GM04503 (cell line): ENCODE measurements at regions not wholly inside any gene's neighbourhood (a gene's known extent, or its start where the extent isn't known, plus 50 kb on each side); places are given as distances from the start of the nearest gene placed in this dataset.

Source experiments
- DNase-seq: peaks from one replicate; pipeline ENCODE4 v3.0.0-alpha.2; 2012; ENCODE audit warnings: low read depth

DNA sequence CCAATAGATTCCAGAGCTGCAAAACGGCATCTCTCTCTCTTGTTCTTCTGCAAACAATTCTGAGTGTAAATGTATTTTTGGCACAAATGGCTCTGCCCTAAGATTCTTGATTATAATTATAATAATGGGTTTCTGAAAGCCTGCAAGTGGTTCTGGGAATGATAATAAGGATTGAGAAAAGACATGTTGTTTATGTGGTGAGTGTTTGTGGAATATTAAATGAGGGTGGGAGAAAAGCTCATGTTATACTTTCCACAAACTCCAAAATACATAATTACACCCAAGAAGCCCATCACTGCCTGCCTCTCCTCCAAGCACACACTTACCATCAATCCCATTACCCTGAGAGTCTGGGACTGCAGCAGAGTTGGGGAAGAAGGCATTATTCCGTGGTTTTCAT, 460.0 kb upstream of the BRINP1 start:
- no peak for DNase-seq

DNA sequence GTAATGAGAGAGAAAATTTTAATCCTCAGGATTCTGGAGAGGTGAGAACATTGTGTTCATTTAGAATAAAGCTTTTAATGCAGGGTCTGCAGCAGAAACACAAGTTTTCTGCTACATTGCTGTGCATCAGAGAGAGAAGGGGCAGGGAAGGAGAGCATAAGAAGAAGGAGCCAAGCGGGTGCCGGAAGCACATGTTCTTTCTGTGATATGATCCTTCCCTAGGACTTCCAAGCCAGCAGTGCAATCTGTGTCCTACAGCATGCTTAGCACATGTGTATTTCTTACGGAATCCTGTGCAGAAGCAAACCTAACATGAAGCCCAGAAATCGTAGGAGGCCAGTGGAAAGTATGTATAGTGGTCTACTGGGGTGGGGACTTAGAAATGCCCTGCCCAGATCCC, 458.3 kb upstream of the BRINP1 start:
- no peak for DNase-seq

DNA sequence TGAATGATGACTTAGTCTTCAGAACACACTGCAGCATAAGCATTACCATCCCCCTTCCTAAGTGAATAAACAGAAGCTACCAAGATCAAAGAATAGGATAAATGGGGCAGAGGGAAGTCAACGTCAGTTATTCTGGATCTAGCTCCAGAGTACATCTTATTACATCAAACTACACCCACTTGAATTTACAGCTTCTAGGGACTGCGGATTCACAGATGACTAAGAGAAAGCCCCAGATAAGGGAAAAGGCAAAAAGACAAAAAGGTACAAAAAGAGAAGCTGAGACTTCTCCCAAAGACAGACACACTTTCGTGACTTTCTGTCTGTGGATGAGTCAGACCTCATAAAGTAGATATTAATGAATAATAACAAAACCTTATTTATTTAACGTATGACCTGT, 457.9 kb upstream of the BRINP1 start:
- no peak for DNase-seq

DNA sequence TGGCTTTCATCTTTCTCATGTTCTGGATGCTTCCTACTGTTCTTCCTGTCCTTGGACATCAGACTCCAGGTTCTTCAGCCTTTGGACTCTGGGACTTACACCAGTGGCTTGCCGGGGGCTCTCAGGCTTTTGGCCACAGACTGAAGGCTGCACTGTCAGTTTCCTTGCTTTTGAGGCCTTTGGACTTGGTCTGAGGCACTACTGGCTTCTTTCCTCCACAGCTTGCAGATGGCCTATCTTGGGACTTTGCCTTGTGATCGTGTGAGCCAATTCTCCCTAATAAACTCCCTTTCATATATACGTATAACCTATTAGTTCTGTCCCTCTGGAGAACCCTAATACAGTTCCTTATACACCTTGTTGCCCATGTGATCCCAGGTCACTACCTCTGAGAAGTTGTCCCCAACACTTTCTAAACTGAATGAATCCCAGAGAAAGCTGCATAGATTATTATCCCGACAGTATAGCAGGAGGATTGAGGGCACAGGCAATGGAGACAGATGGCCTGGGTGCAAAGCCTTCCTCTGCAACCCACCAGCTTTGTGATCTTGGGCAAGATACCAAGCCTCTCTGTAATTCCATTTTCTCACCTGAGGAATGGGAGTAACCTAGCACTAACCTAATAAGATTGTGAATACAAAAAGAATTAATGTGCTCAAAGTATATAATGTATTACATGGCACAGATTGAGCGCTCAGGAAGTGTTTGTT, 449.6 kb upstream of the BRINP1 start:
- DNase-seq = no peak

DNA sequence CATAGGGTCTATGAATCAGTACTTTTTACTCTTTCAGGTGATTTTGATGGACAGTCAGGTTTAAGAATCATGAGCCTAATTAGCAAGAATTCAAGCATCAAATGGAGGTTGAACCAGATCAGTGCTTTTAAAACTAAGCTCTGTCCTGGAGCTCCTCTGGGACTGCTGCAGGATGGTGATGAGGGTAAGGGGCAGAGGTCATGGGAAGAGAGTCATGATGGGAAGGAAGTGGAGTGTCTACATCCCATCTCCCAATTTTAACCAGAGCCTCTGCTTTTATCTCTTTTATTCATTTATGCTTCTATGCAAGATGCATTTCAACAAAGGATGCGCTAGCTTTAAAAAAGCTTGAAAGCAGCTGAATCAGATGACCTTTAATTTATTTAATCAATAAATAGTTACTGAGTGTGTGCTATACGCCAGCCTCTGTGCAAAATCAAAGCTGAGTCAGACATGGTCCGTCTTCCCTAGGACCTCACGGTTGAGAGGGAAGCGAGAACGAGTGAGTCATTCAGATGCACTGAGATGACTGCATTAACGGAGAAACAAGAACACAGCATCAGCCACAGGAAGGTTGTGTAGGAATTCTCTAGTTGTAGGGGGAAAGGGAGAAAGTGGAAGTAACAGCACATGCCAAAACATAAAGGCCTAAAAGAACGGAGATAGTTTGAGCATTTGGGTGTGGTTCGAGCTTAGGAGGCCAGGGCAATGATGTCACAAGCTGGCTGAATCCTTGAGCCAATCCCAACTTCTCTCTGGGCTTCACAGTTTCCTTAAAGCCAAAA, 441.6 kb upstream of the BRINP1 start:
- peak; percentile 73 for DNase-seq

DNA sequence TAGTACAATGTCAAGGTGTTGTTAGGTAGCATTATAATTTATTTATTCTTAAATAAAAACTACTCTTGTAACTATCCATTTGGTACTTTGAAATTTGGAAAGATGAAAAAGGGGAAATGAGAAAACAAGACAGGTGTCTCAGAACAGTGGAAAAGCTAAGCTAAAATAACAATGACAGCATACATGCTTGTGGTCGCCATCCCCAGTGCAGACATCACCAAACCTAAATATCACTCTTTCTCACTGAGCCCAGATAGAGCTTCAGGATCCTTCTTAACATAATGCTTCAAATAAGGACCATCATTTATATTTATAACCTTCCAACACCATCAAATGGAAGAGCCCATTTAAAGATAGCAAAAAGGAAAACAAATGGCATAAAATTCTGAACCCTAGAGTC, 434.4 kb upstream of the BRINP1 start:
- DNase-seq = no peak

DNA sequence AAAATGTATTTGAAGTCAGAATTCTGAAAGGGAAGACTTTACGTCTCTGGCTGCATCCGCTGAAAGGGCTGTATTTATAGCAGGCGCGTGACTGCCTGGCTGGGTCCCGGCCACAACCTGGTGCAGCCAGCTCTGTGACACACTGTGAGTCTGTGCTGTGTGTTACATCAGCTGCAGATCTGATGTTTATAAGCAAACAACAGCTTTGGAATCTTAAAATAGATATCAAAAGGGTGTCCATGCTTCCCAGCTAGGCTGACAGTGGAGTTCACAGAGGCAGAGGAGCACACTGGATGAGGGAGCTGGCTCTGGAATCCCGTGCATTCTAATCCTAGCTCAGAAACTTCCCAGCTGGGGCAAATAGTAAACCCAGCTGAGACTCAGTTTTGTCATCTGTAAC, 433.4 kb upstream of the BRINP1 start:
- DNase-seq = peak; percentile 31

DNA sequence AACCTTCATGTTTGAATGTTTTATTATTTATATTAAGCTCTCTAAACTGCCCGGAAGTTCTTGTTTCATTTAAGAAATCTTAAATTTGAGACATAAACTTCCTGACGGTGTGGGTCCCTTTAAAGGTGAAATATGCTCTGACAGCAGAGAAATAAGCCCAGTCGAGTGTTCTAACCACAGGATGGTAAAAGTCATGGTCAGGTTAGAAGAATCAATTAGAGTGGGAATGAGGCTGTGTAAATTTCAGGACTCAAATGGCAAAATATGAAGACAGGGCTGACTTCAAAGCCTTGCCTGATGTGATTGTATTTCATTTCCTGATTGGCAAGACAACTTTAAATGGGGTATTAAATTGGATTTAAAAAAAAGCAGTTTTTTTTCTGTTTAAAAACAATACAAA, 432.9 kb upstream of the BRINP1 start:
- no peak for DNase-seq

DNA sequence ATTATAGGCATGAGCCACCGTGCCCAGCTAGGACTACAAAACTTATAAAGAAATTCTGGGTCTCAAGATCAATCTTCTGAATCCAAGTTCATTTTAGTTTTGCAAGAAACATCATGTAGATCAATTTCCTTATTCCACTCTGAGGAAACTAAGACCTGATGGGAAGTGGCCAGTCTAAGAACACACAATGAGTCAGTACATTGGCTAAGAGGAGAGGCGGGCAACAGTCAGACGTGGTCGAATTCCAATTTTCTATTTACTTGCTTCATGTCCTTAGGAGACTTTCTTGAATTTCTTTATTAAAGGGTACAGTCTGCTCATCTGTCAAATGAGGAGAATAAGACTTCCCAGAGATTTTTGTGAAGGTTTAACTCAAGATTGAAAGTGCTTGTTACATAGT, 432.1 kb upstream of the BRINP1 start:
- peak; percentile 19 for DNase-seq

DNA sequence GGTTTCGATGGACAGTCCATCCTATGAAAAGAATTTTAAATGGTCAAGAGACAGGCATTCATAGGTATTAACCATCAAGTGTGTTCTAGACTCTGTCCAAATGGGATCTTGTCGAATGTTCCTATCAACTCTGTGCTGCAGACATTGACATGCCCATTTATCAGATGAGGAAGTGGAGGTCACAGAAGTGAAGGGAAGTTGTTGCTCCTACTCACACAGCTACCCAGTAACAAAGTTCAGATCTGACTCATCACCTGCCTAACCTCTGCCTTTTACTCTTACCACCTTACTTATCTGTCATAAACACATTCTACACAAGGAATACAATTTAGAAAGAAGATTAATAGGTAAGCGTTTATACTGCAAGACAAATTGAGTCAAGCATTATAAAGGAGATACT, 426.2 kb upstream of the BRINP1 start:
- no peak for DNase-seq

DNA sequence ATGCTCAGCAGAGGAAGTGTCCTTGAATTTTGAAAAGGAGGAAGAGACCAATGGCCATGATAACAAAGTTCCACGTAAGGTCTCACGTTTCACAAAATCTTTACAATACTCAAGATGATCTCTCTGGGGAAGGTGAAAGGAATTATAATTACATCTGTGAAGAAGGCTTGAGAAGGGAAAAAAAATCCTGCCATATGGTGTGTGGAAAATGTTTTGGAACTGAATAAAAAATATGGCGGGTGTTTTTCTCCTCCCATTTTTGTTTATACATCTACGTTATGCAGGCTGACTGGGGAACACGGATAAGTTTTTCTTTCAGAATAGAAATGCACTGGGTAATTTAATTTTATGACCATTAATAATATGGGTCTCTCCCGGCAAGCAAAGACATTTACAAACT, 425.6 kb upstream of the BRINP1 start:
- no peak for DNase-seq

DNA sequence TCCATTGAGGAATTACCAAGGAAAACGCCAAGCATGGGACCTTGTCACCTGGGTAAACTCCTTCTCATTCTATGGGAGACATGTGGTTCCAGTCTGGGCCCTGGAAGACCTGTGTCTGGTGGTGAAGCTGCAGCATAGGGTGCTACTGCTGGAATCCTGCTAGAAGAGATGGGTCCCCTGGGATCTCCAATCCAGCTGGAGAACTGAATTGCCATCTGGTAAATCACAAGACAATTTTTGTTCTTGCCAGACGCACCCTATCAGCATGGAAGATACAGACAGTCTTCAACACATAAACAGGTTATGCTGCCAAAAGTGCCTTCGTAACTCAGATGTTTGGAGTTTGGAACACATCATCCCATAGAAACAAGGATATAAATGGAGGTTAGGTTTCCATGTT, 424.0 kb upstream of the BRINP1 start:
- DNase-seq = no peak

DNA sequence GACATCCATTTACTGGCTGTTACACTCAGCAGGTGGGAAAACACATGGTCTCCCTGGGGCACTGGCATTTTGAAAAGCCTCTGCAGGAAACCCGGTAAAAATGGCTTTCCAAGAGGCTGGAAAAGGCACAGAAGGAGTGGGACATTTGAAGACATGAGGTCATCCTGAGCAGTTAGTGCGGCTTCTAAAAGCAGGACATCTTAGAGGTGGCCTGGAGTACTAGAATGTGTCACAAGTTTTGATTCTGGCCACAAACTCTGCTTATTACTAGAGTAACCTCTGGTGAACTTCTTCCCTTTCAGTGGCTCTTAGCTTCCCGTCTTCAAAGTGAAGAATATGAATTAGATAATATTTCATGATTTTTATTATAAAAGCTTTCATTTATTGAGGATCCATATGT, 423.0 kb upstream of the BRINP1 start:
- no peak for DNase-seq

DNA sequence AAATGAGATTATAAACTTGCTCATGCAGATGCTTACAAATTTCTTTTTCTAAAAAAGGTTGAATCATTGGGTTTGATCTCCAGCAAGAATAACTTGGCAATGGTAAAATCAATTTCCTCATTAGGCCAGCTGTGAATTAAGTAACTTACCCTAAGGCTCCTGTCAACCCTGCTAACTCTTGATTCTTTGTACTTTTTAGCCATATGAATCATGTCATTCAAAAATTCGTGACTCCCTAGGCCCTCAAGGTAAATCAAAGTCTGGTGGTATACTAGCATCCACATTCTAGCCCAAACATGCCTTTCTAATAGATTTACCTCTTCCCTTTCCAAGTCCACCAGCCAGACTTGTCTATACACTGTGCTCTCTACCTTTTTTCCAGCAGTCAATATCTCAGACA, 420.8 kb upstream of the BRINP1 start:
- DNase-seq = no peak

DNA sequence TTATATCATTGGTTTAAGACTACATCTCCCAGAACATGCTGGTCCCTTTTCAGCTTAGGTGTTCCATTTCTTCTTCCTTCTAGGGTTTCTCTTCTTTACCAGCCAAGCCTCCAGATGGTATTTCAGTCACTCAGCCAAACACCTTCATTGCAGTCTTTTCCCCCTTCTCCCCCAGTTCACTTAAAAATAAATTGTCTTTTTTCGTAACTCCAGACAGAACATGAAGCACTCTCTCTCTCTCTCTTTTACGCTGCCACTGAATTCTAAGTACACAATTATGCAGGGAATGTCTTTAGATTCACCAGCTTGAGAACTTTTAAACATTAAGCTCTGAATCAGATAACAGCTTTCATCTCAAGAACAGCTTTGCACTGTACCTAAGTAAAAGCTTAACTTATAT, 419.7 kb upstream of the BRINP1 start:
- DNase-seq = no peak

DNA sequence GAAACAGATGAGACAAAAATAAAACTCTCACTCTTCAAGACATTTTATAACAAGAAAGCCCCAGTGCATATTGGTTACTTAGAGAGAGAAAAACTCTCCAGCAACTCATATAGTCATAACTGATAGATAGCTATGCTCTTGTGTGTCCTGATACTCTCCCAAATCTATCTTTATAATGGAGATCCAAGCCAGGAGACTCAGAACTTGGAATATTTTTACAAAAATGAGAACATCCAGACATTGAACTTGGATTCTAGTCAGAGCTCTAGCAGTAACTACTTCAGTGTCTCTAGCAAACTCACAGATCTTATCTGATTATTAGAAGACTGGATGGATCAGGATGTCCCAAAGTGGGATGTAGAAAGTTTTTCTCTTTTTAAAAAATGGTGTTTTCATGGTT, 412.7 kb upstream of the BRINP1 start:
- no peak for DNase-seq

DNA sequence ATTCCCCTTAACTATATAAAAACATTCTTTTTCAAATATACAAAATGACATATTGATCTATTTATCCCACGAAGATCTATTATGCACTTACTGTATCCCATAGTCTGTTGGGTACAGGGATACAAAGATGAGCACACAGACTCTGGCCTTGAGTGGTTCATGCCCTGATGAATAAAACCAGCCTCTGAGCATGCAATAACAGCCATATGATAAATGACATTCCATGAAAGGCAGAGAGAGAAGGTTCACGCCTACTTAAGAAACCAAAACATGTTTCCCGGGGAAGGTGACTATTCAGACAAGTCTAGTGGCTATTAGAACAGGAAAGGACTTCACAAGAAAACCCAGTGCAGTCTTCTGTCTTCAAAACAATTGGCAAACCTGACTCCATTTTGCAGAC, 406.2 kb upstream of the BRINP1 start:
- no peak for DNase-seq

DNA sequence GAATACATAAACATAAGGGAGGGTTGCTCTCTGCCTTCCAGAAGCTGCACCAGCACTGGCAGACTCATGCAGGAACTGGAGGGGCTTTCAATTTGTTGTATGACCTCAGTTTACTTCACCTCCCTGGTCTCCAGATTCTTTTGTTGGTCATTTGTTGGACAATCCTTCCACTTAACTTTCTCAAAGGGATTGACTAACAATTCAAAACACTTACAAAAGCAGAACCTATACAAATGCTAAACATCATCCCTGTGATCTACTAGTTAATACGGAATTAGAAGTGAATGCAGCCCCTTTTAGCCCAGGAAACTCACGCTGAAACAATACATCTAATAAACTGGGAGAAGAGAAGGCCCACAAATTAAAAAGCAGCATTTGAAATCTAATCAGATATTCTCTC, 404.6 kb upstream of the BRINP1 start:
- no peak for DNase-seq

DNA sequence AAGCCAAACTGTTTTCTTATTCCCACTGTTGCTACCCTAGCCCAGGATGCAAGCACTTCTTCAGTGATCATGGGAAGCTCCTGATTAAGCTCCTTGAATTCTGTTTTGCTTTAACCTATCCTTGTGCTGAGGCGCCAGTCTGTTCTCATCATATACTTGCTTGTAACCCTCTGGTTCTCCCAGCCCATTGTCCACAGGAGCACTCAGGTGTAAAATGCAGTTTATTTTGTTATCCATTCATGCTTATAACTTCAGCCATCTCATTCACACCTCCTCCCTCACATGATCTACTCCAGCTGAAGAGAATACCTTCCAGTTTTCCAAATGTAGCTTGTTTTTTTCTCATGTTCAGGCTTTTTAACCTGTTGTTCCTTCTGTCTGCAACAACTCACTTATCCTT, 402.1 kb upstream of the BRINP1 start:
- no peak for DNase-seq

DNA sequence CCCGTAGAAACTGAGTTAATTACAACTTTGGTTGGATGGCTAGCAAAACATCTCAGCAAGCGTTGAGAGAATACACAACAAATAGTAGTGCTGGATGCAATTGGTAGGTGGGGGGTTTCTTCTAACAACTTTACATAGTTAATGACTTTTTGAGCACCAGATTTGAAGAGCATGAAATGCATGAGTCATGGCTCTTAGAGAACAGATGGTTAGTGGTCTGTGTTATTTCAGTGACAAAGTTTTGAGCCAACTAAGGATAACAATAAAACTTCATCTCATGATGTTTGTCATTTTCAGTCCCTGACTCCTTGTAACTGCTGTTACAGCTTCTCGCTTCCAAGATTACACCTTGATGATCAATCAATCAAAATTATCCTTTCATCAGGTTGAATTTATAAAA, 399.0 kb upstream of the BRINP1 start:
- no peak for DNase-seq

DNA sequence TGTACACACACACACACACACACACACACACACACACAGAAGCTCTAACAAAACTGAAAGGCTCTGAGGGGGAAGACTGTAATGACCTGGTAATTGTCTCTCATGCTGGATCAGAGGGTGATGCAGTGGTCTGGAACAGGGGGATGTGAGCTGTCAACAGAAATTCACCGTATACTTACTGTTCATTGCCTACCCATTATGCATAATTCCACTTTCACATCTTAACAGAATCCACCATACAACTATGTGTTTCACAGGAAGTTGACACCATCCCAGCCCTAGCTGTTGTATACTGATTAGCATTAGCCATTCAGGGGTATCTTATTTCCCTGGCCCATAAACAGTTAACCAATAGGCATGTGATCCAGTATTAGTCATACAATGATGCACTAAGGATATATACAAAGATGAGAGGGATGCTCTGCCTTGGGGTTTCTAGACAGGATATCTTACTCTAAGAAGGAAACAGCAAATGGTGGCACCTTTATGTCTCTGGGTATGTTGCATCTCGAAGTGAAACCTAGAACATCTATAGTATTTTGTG, 396.5 kb upstream of the BRINP1 start:
- DNase-seq = no peak

DNA sequence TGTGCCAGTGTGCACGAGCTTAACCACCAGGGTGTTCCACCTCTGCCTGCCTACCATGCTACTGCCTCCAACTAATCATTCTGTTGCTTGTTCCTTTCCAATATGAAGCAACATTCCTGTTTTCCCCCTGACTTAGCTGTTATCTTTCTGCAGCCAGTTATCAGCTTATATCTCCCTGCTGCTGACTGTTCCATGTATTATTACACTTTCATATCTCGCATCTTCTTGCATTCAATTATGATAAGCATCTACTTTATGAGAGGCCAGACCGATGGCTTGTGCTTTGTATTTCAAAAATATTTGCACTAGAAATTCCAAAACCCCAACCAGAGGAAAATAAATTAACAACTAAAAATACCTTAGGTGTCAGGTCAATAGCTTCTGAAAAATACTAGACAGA, 394.0 kb upstream of the BRINP1 start:
- DNase-seq = no peak

DNA sequence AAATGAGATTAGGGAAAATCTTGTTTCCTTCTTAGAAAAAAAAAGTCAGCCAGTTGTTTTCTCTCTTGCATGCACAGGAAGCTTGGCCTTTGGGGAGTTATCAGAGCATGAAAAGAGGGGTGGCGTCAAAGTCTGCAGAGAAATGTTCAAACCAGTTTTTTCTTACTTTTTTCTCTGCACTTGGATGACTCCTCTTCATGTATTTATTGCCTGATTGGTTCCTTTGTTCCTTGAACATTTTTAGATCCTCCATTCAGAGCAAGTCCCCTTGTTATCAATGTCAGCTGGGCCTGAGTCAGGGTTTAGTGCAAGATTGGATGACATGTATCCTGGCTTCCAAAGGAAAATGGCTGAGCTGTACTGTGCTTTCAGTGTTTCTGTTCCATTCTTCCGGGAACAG, 392.6 kb upstream of the BRINP1 start:
- DNase-seq = no peak

DNA sequence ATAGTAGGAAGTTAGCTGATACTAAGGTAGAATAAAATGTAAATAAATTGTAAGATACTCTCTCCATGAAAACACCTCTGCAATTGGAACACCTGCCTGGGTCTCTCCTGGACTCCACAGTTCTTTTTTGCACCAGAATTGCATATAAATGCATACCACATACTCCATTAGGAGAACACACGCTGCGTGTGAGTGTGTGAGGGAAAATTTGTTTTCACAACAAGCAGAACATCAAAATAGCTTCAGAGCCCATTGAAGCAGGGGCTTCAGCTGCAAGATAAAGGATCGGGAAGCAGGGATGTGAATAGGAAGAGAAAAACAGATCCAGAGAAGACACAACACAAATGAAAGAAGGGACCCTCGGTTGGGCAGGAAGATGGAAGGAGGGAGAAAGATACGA, 389.8 kb upstream of the BRINP1 start:
- DNase-seq = no peak
